SK-N-MC (cell line): ENCODE measurements at regions not wholly inside any gene's neighbourhood (a gene's known extent, or its start where the extent isn't known, plus 50 kb on each side); places are given as distances from the start of the nearest gene placed in this dataset.
"Not testable (repeated sequence)": the region's sequence is repeated elsewhere in the genome, so short reads cannot be mapped to it uniquely, and the experiment has no call there.

Experiments
- EZH2 ChIP-seq: fragments of 200-600 bp; sonication (generic); IDR thresholded peaks from one replicate; pipeline ENCODE4 v1.6.1; 2017; ENCODE audit warnings: antibody characterized with exemption
- FOXP2 ChIP-seq: optimal IDR thresholded peaks from 2 replicates; pipeline ENCODE3; 2011; ENCODE audit warnings: mild to moderate bottlenecking, moderate library complexity; ENCODE audit not compliant: insufficient read depth; ENCODE audit errors: extremely low read length, control extremely low read depth
- POLR2AphosphoS5 ChIP-seq: IDR thresholded peaks from 2 replicates; pipeline ENCODE4 v1.6.1; 2012; ENCODE audit warnings: mild to moderate bottlenecking, low read depth, low read length, borderline replicate concordance

GRCh38 chr3:77756397-77756975 is 716.6 kb downstream of the ROBO2 start:
- not testable (repeated sequence) for TF ChIP-seq POLR2AphosphoS5, EZH2, FOXP2
